Stimulated activated naive CD8-positive, alpha-beta T cell treated with anti-CD3 and anti-CD28 coated beads, Interleukin-15, Interleukin-2, amounts not matched to agents 100 U/mL and 50 U/mL, for 24 hours (primary cell): ENCODE measurements at regions not wholly inside any gene's neighbourhood (a gene's known extent, or its start where the extent isn't known, plus 50 kb on each side); places are given as distances from the start of the nearest gene placed in this dataset.

Source experiments
- ATAC-seq: fragments of 150-1000 bp; cut with Tn5 transposase; one replicate; pipeline ENCODE4 v1.10.0; 2021
- DNase-seq: peaks from one replicate; pipeline ENCODE4 v3.0.0; 2021

GRCh38 chr15:101124731-101125451, 127.0 kb downstream of the CHSY1 start:
- DNase-seq (no peak), ATAC-seq (peak; percentile 8)

- ATAC-seq (no peak), DNase-seq (no peak)
Observed at GRCh38 chr15:101123222-101123910, 128.5 kb downstream of the CHSY1 start.

- no peak for ATAC-seq
- no peak for DNase-seq
Observed at GRCh38 chr15:101122806-101123205, 129.0 kb downstream of the CHSY1 start.

GRCh38 chr15:101122266-101122665, 129.6 kb downstream of the CHSY1 start:
- no peak for ATAC-seq
- DNase-seq, result no peak

GRCh38 chr15:101121511-101122090, 130.2 kb downstream of the CHSY1 start:
- DNase-seq, result peak; percentile 66
- ATAC-seq, result peak; percentile 61

GRCh38 chr15:101120987-101121386, 130.9 kb downstream of the CHSY1 start:
- DNase-seq (no peak), ATAC-seq (no peak)

GRCh38 chr15:101120473-101120872, 131.4 kb downstream of the CHSY1 start:
- no peak for DNase-seq
- no peak for ATAC-seq
